GM12878 (cell line): ENCODE measurements at regions not wholly inside any gene's neighbourhood (a gene's known extent, or its start where the extent isn't known, plus 50 kb on each side); places are given as distances from the start of the nearest gene placed in this dataset.

Experiments
- ATAC-seq: fragments of 200-7000 bp; cut with Tn5 transposase; 3 replicates; pipeline ENCODE4 v1.9.1; 2020; ENCODE audit warnings: mild to moderate bottlenecking, moderate library complexity
- BruUV-seq: library from RNA; stranded (reverse); fragments of 400-500 nt; replicated peaks from 2 replicates; lab custom pipeline; 2021; lab: Mats Ljungman, UMichigan
- CTCF ChIA-PET: fragments of 300-600 bp; sonication (Branson Sonifier 250); formaldehyde crosslinking; extraction: SDS; loops from one replicate; lab custom pipeline; 2021; ENCODE audit warnings: inconsistent platforms; lab: Yijun Ruan, JAX
- POLR2A ChIA-PET: fragments of 350-600 bp; formaldehyde crosslinking; extraction: SDS; loops from one replicate; lab custom pipeline; 2021; ENCODE audit warnings: inconsistent platforms; lab: Charles Lee
- RAD21 ChIA-PET: fragments of 300-600 bp; sonication (Branson Sonifier 250); formaldehyde crosslinking; loops from one replicate; lab custom pipeline; 2023; ENCODE audit warnings: antibody characterized with exemption; ENCODE audit not compliant: unreplicated experiment; lab: Charles Lee
- SMC1A ChIA-PET: fragments of 300-600 bp; sonication (Branson Sonifier 250); formaldehyde crosslinking; loops from one replicate; lab custom pipeline; 2023; ENCODE audit not compliant: unreplicated experiment, uncharacterized antibody; lab: Charles Lee
- DNase-seq: peaks from one replicate; pipeline ENCODE4 v3.0.0-alpha.2; 2011; ENCODE audit warnings: low read depth, low spot score
- FAIRE-seq: peaks from 3 replicates; lab custom pipeline; 2011; peaks lifted over from hg19 to GRCh38; lab: Jason Lieb, UNC
- H2AFZ ChIP-seq: 2 replicates; pipeline ENCODE4 v1.6.0; 2011; ENCODE audit warnings: low read depth, low read length, control low read depth; ENCODE audit not compliant: control insufficient read depth
- H3K27ac ChIP-seq: 2 replicates; pipeline ENCODE4 v1.5.1; 2011; ENCODE audit warnings: control low read depth; ENCODE audit not compliant: control insufficient read depth, insufficient read depth
- H3K27me3 ChIP-seq, 2 experiments: replicated peaks in 1 of 2; 2 replicates each; pipeline versions ENCODE4 v1.6.0 to v1.6.1; 2011; ENCODE audit warnings: low read length in 1 of 2; ENCODE audit not compliant: control insufficient read depth in 2 of 2, insufficient read depth in 2 of 2
- H3K36me3 ChIP-seq, 2 experiments: 2 replicates each; pipeline ENCODE4 v1.5.1; 2011; ENCODE audit warnings: low read length in 1 of 2; ENCODE audit not compliant: control insufficient read depth in 2 of 2, insufficient read depth in 2 of 2
- H3K4me1 ChIP-seq: 2 replicates; pipeline ENCODE4 v1.6.1; 2011; ENCODE audit warnings: mild to moderate bottlenecking, low read length, moderate library complexity, mixed read lengths; ENCODE audit not compliant: control insufficient read depth, insufficient read depth
- H3K4me2 ChIP-seq: 2 replicates; pipeline ENCODE4 v1.6.0; 2011; ENCODE audit warnings: control low read depth; ENCODE audit not compliant: control insufficient read depth, insufficient read depth
- H3K4me3 ChIP-seq: fragments of 200-600 bp; sonication (generic); 2 replicates; pipeline ENCODE4 v1.5.1; 2016
- H3K79me2 ChIP-seq: 2 replicates; pipeline ENCODE4 v1.6.0; 2011; ENCODE audit warnings: low read length; ENCODE audit not compliant: control insufficient read depth, insufficient read depth
- H3K9ac ChIP-seq: 2 replicates; pipeline ENCODE4 v1.8.0; 2011; ENCODE audit warnings: low read length, control low read depth, mixed read lengths; ENCODE audit not compliant: control insufficient read depth, insufficient read depth
- H3K9me3 ChIP-seq: replicated peaks from 3 replicates; pipeline ENCODE4 v1.5.1; 2011; ENCODE audit warnings: mild to moderate bottlenecking, low read length; ENCODE audit not compliant: control insufficient read depth, insufficient read depth
- H4K20me1 ChIP-seq: 2 replicates; pipeline ENCODE4 v1.6.0; 2011; ENCODE audit not compliant: control insufficient read depth, insufficient read depth
- BCL11A ChIP-seq: IDR thresholded peaks from 2 replicates; pipeline ENCODE4 v1.6.1; 2011; ENCODE audit warnings: low read depth, low read length
- BCL3 ChIP-seq: IDR thresholded peaks from 2 replicates; pipeline ENCODE4 v1.6.1; 2011; ENCODE audit warnings: borderline replicate concordance, low read depth, mild to moderate bottlenecking, moderate library complexity, low read length; ENCODE audit not compliant: insufficient read depth, poor library complexity, severe bottlenecking
- CBX3 ChIP-seq: fragments of 200-600 bp; sonication (generic); IDR thresholded peaks from 2 replicates; pipeline ENCODE4 v1.6.1; 2016; ENCODE audit warnings: low read depth, borderline replicate concordance
- CHD4 ChIP-seq: fragments of 200-600 bp; sonication (generic); IDR thresholded peaks from 2 replicates; pipeline ENCODE4 v1.6.1; 2016; ENCODE audit warnings: mild to moderate bottlenecking
- KDM1A ChIP-seq: fragments of 200-600 bp; sonication (generic); IDR thresholded peaks from 2 replicates; pipeline ENCODE4 v1.6.1; 2016; ENCODE audit warnings: borderline replicate concordance
- POLR2AphosphoS2 ChIP-seq: IDR thresholded peaks from 2 replicates; pipeline ENCODE4 v1.6.1; 2011; ENCODE audit warnings: low read depth, mild to moderate bottlenecking, low read length, improper control_type of control experiment, moderate library complexity
- WGBS: methylation state at CpG from one replicate; pipeline ENCODE4 v1.1.6; 2016; ENCODE audit warnings: low lambda C conversion rate; ENCODE audit not compliant: insufficient replicate concordance, insufficient coverage; ENCODE audit errors: missing lambda C conversion rate; 5-methylcytosine and 5-hydroxymethylcytosine counted together
- in situ Hi-C: fragments of 300-500 bp; cut with MboI; formaldehyde crosslinking; loops from 9 replicates; pipeline ENCODE4 v1.14.3; 2018; ENCODE audit warnings: mixed read lengths
- intact Hi-C: fragments of 100-400 bp; cut with micrococcal nuclease; formaldehyde crosslinking; loops from one replicate; pipeline ENCODE4 v1.14.2; 2022; ENCODE audit not compliant: unreplicated experiment

- no TSS peak for BruUV-seq
- no peak for DNase-seq
- H4K20me1 ChIP-seq, result no peaks in the 10 kb centered on the region
- H3K27me3 ChIP-seq, result no peaks in the 10 kb centered on the region
- no peak overlapping the region for H2AFZ ChIP-seq
- intact Hi-C loops, result no loop called here
- ChIA-PET POLR2A (no interaction called here), SMC1A (interaction anchor here (1.2 to 1.5 kb wide), 2 partner anchors 19 to 209 kb away, joined by 3 to 4 read pairs; no protein-coding TSS in a partner anchor), RAD21 (interaction anchor here (1.1 kb wide), 1 partner anchor 830 kb away, joined by 4 read pairs; no protein-coding TSS in a partner anchor)
- 82% methylated on average over 4 of the region's 4 CpGs for WGBS
- ATAC-seq, result no peak
- no peak overlapping the region for H3K27ac ChIP-seq
- H3K4me1 ChIP-seq, result peaks cover 5% of the 10 kb centered on the region; the same call in 1 of the 2 replicates
- no peaks in the 10 kb centered on the region; a peak in 1 of 4 replicates for H3K36me3 ChIP-seq
- H3K79me2 ChIP-seq, result no peaks in the 10 kb centered on the region
- no peak overlapping the region for H3K4me2 ChIP-seq
- in situ Hi-C loops, result no loop called here
- no peak for FAIRE-seq
- TF ChIP-seq BCL3 (no peak), POLR2AphosphoS2 (no peak), CHD4 (no peak), CBX3 (no peak), KDM1A (no peak), BCL11A (no peak)
- TF ChIP-seq, all 136 proteins: peak for 0
- Histone ChIP-seq H3K9ac (no peak overlapping the region), H3K9me3 (no peaks in the 10 kb centered on the region), H3K4me3 (no peak overlapping the region)
- CTCF ChIA-PET, result interaction anchor here (0.7 kb wide), 1 partner anchor 20 kb away, joined by 3 read pairs; no protein-coding TSS in a partner anchor
Measured at GRCh38 chr2:8258406-8258805, 423.4 kb upstream of the ID2 start.
